Uterus (tissue), 2 donors: ENCODE measurements at regions not wholly inside any gene's neighbourhood (a gene's known extent, or its start where the extent isn't known, plus 50 kb on each side); places are given as distances from the start of the nearest gene placed in this dataset.

Experiments
- CTCF ChIP-seq, 4 experiments: fragments of 200-600 bp in 2 of 4; fragments of 450-650 bp in 2 of 4; sonication (generic) in 2 of 4; IDR thresholded peaks; one replicate each; pipeline ENCODE4 v1.5.1; 2016 to 2019; ENCODE audit warnings: antibody characterized with exemption in 4 of 4, mild to moderate bottlenecking in 2 of 4, moderate library complexity in 1 of 4
- POLR2A ChIP-seq, 2 donors: fragments of 450-650 bp; IDR thresholded peaks; one replicate each; pipeline ENCODE4 v1.6.1; 2016; ENCODE audit warnings: antibody characterized with exemption in 2 of 2, mild to moderate bottlenecking in 1 of 2, moderate library complexity in 1 of 2

- no peak for TF ChIP-seq CTCF (IDR thresholded peaks at IDR 0.05)
- TF ChIP-seq POLR2A (IDR thresholded peaks at IDR 0.05) = no peak
Observed at GRCh38 chr1:193633991-193634390, 447.6 kb upstream of the B3GALT2 start.
